DOHH2 (cell line): ENCODE measurements at regions not wholly inside any gene's neighbourhood (a gene's known extent, or its start where the extent isn't known, plus 50 kb on each side); places are given as distances from the start of the nearest gene placed in this dataset.

Experiments
- EZH2phosphoT487 ChIP-seq: fragments of 200-600 bp; sonication (generic); IDR thresholded peaks from 2 replicates; pipeline ENCODE4 v1.6.1; 2017; ENCODE audit warnings: borderline replicate concordance, mild to moderate bottlenecking, antibody characterized with exemption, low read length, moderate library complexity, mixed read lengths
- TF ChIP-seq, protein P1 (sequence below): fragments of 200-600 bp; sonication (generic); IDR thresholded peaks from one replicate; pipeline ENCODE4 v1.5.1; 2014; ENCODE audit warnings: antibody characterized with exemption, mild to moderate bottlenecking, low read depth, low read length; ENCODE audit not compliant: poor library complexity, severe bottlenecking

- TF ChIP-seq, protein P1, sequence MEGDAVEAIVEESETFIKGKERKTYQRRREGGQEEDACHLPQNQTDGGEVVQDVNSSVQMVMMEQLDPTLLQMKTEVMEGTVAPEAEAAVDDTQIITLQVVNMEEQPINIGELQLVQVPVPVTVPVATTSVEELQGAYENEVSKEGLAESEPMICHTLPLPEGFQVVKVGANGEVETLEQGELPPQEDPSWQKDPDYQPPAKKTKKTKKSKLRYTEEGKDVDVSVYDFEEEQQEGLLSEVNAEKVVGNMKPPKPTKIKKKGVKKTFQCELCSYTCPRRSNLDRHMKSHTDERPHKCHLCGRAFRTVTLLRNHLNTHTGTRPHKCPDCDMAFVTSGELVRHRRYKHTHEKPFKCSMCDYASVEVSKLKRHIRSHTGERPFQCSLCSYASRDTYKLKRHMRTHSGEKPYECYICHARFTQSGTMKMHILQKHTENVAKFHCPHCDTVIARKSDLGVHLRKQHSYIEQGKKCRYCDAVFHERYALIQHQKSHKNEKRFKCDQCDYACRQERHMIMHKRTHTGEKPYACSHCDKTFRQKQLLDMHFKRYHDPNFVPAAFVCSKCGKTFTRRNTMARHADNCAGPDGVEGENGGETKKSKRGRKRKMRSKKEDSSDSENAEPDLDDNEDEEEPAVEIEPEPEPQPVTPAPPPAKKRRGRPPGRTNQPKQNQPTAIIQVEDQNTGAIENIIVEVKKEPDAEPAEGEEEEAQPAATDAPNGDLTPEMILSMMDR: no peak
- no peak for TF ChIP-seq EZH2phosphoT487
Measured at GRCh38 chr17:79560527-79560926, 50.3 kb downstream of the RBFOX3 start.
